Activated CD4-positive, alpha-beta T cell treated with anti-CD3 and anti-CD28 coated beads, Interleukin-2, amount 50 U/mL, for 24 hours (primary cell): ENCODE measurements at regions not wholly inside any gene's neighbourhood (a gene's known extent, or its start where the extent isn't known, plus 50 kb on each side); places are given as distances from the start of the nearest gene placed in this dataset.
"Not testable (repeated sequence)": the region's sequence is repeated elsewhere in the genome, so short reads cannot be mapped to it uniquely, and the experiment has no call there.

Experiments
- DNase-seq, 2 donors: peaks; one replicate each; pipeline ENCODE4 v3.0.0-alpha.2; 2020; ENCODE audit warnings: low read depth in 1 of 2, low spot score in 1 of 2

DNA sequence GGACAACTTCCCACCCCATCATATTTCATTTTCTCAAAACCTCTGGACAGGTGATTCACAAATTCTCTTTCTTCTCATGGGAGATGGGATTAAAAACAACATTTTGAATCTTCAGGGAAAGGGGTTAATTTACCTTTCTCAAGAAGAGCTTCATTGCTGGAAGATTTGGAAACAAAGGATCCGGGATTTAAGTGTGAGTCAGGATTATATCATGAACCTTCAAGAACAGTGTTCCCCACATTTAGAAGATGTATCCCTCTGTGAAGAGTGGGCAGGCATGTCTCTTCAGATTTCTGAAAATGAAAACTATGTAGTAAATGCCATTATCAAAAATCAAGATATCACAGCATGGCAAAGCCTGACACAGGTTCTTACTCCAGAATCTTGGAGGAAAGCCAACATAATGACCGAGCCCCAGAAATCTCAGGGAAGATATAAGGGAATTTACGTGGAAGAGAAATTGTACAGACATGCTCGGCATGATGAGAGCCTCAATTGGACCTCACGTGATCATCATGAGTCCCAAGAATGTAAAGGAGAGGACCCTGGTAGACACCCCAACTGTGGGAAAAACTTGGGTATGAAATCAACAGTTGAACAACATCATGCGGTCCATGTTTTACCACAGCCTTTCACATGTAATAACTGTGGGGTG lies 99.5 kb upstream of the GPR39 start:
- not testable (repeated sequence) for DNase-seq

GRCh38 chr2:132318481-132318880 lies 98.1 kb upstream of the GPR39 start:
- DNase-seq = not testable (repeated sequence)

DNA sequence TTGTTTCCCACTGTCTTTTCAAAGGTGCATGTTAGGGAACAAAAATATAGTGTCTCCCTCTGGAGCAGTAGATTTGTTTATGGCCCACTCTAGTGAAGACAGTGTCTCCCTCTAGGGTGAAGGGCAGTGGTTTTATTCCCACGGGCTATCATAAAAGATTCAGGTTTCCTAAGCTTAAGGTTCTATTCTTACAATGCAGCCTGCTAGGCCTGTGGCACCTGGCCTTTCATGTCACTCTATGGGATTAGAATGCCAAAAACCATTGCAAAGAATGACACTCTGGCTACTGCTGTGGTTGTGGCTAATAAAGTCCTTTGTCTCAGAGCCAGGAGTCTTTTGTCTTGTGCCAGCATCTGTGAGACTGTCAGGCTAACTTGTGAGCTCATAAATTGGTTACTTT lies 92.6 kb upstream of the GPR39 start:
- not testable (repeated sequence) for DNase-seq

DNA sequence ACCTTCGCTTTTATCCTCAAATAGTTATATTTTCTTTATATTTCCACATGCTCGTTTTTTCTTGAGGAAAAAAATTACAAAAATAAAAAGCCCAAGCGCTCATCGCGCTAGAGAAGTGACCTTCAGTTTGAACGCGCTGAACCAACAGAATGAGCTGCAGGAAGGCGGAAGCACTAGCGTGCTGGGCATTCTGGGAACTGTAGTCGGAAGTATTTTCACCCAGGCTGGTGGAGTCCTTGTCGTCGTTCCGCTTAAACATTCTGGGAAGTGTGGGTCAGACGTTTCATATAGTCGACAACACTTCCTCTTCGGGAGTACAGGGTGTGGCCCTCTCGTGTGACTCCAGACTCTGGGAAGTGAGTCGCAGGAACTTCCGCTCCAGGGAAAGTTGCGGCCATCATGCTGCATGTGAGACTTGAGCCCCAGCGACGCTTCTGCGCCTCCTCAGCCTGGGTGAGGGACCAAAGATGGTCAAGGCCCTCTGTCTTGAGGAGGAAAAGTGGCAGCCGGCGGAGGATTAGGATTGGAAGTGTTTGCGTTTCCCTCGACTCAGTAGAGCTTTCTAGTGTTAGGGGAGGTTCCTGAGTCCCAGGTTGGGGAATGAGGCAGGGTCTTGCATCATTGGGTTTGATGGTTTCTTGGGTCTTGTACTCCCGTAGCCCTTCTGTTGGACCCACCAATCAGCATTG lies 84.1 kb upstream of the GPR39 start:
- not testable (repeated sequence) for DNase-seq

GRCh38 chr2:132337135-132337534 lies 79.5 kb upstream of the GPR39 start:
- DNase-seq = not testable (repeated sequence)

DNA sequence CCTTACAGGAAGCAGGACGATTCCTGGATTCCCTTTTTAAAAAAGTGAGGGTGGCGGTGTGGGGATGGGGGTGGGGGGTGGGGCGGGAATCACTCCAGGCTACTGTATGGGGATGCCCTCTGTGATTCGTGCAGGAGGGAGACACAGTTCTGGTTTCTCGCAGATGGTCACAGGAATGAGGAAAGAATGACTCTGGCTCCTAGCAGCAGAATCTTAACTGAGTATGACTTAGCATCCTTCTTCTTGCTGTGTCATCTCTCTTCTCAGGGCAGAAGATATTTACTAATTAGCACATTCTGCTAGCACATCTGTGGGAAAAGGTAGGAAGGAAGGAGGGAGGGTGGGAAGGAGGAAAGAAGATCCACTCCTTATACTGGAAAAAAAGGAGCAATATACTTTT lies 78.8 kb upstream of the GPR39 start:
- DNase-seq = not testable (repeated sequence)

GRCh38 chr2:132347041-132347780 lies 69.4 kb upstream of the GPR39 start:
- DNase-seq = not testable (repeated sequence)

- not testable (repeated sequence) for DNase-seq
Observed at GRCh38 chr2:132349092-132349687, 67.4 kb upstream of the GPR39 start.

- not testable (repeated sequence) for DNase-seq
Observed at GRCh38 chr2:132351668-132352067, 64.9 kb upstream of the GPR39 start.

DNA sequence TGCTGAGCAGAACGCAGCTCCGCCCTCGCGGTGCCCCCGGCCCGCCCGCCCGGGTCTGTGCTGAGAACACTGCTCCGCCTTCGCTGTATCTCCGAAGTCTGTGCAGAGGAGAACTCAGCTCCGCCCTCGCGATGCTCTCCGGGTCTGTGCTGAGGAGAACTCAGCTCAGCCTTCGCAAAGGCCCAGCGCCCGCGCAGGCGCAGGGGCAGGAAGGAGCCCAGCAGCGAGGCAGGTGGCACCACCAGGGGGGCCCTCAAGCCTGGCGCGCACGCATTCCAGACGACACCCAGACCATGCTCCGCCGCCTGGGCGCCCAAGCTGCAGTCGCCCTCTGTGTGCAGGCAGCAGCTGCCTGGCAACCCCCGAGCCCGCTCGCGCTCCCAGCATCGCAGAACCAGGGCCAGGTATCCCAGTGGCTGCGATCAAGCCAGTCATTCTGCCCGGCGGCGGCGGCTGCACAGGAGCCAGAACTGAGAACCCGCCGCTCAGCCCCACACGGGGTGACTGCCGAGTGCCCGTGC lies 64.1 kb upstream of the GPR39 start:
- DNase-seq = not testable (repeated sequence)

DNA sequence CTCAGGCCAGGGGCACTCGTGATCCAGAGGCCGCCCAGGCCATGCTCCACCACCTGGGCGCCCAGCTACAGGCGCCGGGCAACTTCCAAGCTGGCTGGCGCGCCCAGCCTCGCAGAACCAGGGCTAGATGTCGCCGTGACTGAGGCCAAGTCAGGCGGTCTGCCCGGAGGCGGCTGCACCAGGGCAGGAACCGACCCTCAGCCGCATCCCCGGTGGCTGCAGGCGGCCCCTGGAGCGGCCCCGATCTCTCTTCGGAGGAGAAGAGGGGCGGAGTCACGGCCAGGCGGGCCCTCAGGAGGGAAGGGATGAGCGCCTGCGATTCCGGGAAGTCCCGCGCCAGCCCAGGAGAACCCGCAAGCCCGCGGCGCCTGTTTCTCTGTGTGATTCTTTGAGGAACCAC lies 63.2 kb upstream of the GPR39 start:
- DNase-seq = not testable (repeated sequence)

DNA sequence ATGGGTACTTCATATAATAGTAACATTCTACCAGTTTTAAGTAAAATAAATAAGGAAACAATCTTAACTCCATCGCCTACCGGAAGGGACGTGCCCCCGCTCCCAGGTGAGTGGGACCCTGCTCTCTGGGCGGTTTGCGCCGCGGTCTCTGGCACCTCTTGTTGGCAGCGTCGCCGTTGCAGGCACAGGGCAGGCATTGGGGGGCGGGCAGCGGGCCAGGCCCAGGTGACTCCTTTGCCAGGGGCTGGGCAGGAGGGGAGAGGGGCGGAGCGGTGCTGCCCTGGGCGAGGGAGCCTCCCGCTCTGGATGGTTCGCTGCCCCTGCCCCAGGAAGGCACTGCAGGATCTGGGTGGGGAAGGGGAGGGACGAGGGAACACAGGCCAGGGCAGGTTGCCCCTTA lies 55.6 kb upstream of the GPR39 start:
- not testable (repeated sequence) for DNase-seq

GRCh38 chr2:132361498-132361897 lies 55.1 kb upstream of the GPR39 start:
- DNase-seq = not testable (repeated sequence)

GRCh38 chr2:132363352-132363751 lies 53.3 kb upstream of the GPR39 start:
- not testable (repeated sequence) for DNase-seq

GRCh38 chr2:132365963-132366362 lies 50.6 kb upstream of the GPR39 start:
- not testable (repeated sequence) for DNase-seq

DNA sequence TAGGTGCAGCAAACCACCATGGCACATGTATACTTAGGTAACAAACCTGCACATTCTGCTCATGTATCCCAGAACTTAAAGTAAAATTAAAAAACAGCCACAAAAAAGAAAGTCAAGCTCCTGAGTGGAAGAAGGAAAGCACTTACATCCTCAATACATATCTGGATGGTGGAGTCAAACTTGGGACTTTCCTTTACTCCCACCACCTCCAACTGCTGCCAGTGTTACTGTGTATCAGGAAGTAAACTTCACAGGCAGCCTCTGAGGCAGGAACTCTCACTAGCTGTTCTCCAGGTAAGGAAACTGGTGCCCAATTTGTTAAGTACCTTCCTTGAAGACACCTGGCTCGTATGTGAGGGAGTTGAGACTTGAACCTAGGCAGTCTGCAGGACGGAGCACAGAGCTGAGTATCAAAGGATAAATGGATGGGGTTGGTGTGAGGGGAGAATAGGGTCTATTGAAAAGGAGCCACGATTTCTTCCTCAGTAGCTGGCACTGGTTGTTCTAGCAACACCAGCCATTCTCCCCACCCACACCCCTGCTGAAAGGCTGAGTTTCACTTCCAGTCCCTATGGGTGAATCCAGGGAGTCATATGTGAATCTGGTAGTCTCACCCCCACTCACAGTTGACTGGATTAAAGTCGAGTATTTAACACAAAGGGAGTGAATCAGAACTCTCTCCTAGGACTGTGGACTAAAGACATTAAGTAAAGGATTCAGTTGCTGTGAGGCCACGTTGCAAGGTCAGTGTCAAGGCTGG lies 50.0 kb upstream of the GPR39 start:
- no peak for DNase-seq
